ENCODE measurements at regions not wholly inside any gene's neighbourhood (a gene's known extent, or its start where the extent isn't known, plus 50 kb on each side); places are given as distances from the start of the nearest gene placed in this dataset.
"Not testable (repeated sequence)": the region's sequence is repeated elsewhere in the genome, so short reads cannot be mapped to it uniquely, and the experiment has no call there.

GRCh38 chr14:104307627-104308401 lies 169.4 kb downstream of the KIF26A start (continued):
- TF ChIP-seq FOXO4 (CRISPR knock-in tag; IDR thresholded peaks at IDR 0.05) (no peak), ZNF384 (IDR thresholded peaks at IDR 0.05; ENCODE audit: low read depth, low read length) (no peak), MIER1 (IDR thresholded peaks at IDR 0.05; ENCODE audit: low read depth) (no peak), PHF20 (IDR thresholded peaks at IDR 0.05; ENCODE audit: partially characterized antibody) (no peak), HMBOX1 (IDR thresholded peaks at IDR 0.05) (no peak), KDM1A (IDR thresholded peaks at IDR 0.05) (no peak), SRF (CRISPR knock-in tag; IDR thresholded peaks at IDR 0.05) (no peak), RUNX1 (IDR thresholded peaks at IDR 0.05; ENCODE audit: low read depth) (no peak)

GRCh38 chr14:104308534-104308933 lies 170.1 kb downstream of the KIF26A start:
- H2AFZ ChIP-seq (ENCODE audit: low read depth, low read length); H3K4me1 ChIP-seq (replicated peaks in 1 of 2; ENCODE audit: control insufficient read depth in 2 of 2, insufficient read depth in 2 of 2, low read length in 2 of 2); FAIRE-seq; DNase-seq (ENCODE audit: extremely low read depth in 1 of 4, low spot score in 3 of 4); H3K4me3 ChIP-seq; H3K9ac ChIP-seq (ENCODE audit: insufficient read depth in 1 of 2, low read depth in 2 of 2, low read length in 2 of 2); H3K27ac ChIP-seq (ENCODE audit: extremely low read depth, low read depth, low read length); H3K36me3 ChIP-seq (ENCODE audit: control insufficient read depth, insufficient read depth, low read length); POLR2A ChIA-PET; H3K9me1 ChIP-seq (ENCODE audit: control insufficient read depth, insufficient read depth, low read length); CTCF ChIA-PET (ENCODE audit: low intra/inter-chr PET ratio); ATAC-seq; H4K20me1 ChIP-seq (replicated peaks; ENCODE audit: control insufficient read depth, insufficient read depth, low read length); H3K9me3 ChIP-seq (replicated peaks; ENCODE audit: control insufficient read depth, insufficient read depth, low read depth, low read length); H3K4me2 ChIP-seq (ENCODE audit: insufficient read depth, low read length); in situ Hi-C loops (cut with MboI); intact Hi-C loops (cut with micrococcal nuclease); BruUV-seq (replicated peaks); H3K79me2 ChIP-seq (ENCODE audit: control insufficient read depth, insufficient read depth, low read length): not testable (repeated sequence)
- 0% methylated on average over 4 of the region's 10 CpGs for WGBS (ENCODE audit: insufficient coverage, low coverage, missing lambda C conversion rate)
- H3K27me3 ChIP-seq (ENCODE audit: control insufficient read depth in 2 of 2, insufficient read depth in 2 of 2, low read length in 2 of 2), result peaks cover 0 to 16% of the 10 kb centered on the region in 2 experiments; a peak in 1 of 5 replicates

Measured in K562 (cell line).